Iris pigment epithelial cell (primary cell): ENCODE measurements at regions not wholly inside any gene's neighbourhood (a gene's known extent, or its start where the extent isn't known, plus 50 kb on each side); places are given as distances from the start of the nearest gene placed in this dataset.
"Not testable (repeated sequence)": the region's sequence is repeated elsewhere in the genome, so short reads cannot be mapped to it uniquely, and the experiment has no call there.

Experiments used
- DNase-seq: peaks from one replicate; pipeline ENCODE4 v3.0.0-alpha.2; 2011; ENCODE audit warnings: low read depth

GRCh38 chr10:130512936-130513335 lies 376.7 kb downstream of the GLRX3 start:
- no peak for DNase-seq

- DNase-seq: no peak
Measured at GRCh38 chr10:130513686-130514476, 377.7 kb downstream of the GLRX3 start.

GRCh38 chr10:130515670-130516069 lies 379.5 kb downstream of the GLRX3 start:
- no peak for DNase-seq

- no peak for DNase-seq
Measured at GRCh38 chr10:130516141-130516735, 380.0 kb downstream of the GLRX3 start.

- not testable (repeated sequence) for DNase-seq
Measured at GRCh38 chr10:130518921-130519320, 382.7 kb downstream of the GLRX3 start.

GRCh38 chr10:130519791-130520190 lies 383.6 kb downstream of the GLRX3 start:
- no peak for DNase-seq

- no peak for DNase-seq
Measured at GRCh38 chr10:130531312-130531711, 395.1 kb downstream of the GLRX3 start.

- DNase-seq: no peak
Measured at GRCh38 chr10:130541090-130541489, 404.9 kb downstream of the GLRX3 start.

- DNase-seq: no peak
Measured at GRCh38 chr10:130542761-130543160, 406.6 kb downstream of the GLRX3 start.

- DNase-seq: no peak
Measured at GRCh38 chr10:130543794-130544193, 407.6 kb downstream of the GLRX3 start.

- DNase-seq: no peak
Measured at GRCh38 chr10:130545122-130545521, 408.9 kb downstream of the GLRX3 start.

GRCh38 chr10:130545697-130546096 lies 409.5 kb downstream of the GLRX3 start:
- no peak for DNase-seq

GRCh38 chr10:130546841-130547240 lies 410.6 kb downstream of the GLRX3 start:
- DNase-seq: no peak

- no peak for DNase-seq
Measured at GRCh38 chr10:130547368-130547767, 411.2 kb downstream of the GLRX3 start.

GRCh38 chr10:130550952-130551674 lies 414.9 kb downstream of the GLRX3 start:
- no peak for DNase-seq

GRCh38 chr10:130551676-130552075 lies 415.5 kb downstream of the GLRX3 start:
- no peak for DNase-seq

- DNase-seq: no peak
Measured at GRCh38 chr10:130553826-130554225, 417.6 kb downstream of the GLRX3 start.

GRCh38 chr10:130554701-130555410 lies 418.7 kb downstream of the GLRX3 start:
- no peak for DNase-seq

GRCh38 chr10:130555411-130555750 lies 419.2 kb downstream of the GLRX3 start:
- DNase-seq: no peak

- DNase-seq: no peak
Measured at GRCh38 chr10:130557181-130557845, 421.1 kb downstream of the GLRX3 start.

GRCh38 chr10:130558746-130559546 lies 422.8 kb downstream of the GLRX3 start:
- no peak for DNase-seq
